ENCODE measurements at regions not wholly inside any gene's neighbourhood (a gene's known extent, or its start where the extent isn't known, plus 50 kb on each side); places are given as distances from the start of the nearest gene placed in this dataset.
A peak's percentile ranks its signal among the peaks of the same experiment; 100 is the strongest.

DNA sequence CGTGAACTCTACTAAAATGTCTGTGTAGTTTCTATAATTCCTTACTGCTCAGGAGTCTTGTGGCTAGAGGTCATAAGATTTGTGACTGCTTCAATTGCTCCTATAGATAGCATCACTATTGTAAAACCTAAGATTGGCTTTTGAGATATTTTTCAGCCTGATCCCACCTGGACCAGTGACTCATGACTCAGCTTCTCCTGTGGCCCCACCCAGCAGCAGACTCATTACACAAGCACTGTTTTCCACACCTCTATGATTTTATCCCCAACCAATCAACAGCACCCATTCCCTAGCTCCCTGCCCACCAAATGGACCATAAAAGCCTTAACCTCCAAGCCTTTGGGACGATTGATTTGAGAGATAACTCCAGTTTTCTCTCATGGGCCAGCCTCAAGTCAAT, 1157.0 kb upstream of the INTU start:
- no peak overlapping the region for H3K4me3 ChIP-seq (ENCODE audit: low read depth, low read length)
- H3K4me1 ChIP-seq = no peaks in the 10 kb centered on the region; the same call in 1 of the 2 replicates
- DNase-seq = no peak
- H3K36me3 ChIP-seq = no peaks in the 10 kb centered on the region
- H3K27me3 ChIP-seq = no peaks in the 10 kb centered on the region
- H3K9me3 ChIP-seq = no peaks in the 10 kb centered on the region
- TF ChIP-seq, protein P1, sequence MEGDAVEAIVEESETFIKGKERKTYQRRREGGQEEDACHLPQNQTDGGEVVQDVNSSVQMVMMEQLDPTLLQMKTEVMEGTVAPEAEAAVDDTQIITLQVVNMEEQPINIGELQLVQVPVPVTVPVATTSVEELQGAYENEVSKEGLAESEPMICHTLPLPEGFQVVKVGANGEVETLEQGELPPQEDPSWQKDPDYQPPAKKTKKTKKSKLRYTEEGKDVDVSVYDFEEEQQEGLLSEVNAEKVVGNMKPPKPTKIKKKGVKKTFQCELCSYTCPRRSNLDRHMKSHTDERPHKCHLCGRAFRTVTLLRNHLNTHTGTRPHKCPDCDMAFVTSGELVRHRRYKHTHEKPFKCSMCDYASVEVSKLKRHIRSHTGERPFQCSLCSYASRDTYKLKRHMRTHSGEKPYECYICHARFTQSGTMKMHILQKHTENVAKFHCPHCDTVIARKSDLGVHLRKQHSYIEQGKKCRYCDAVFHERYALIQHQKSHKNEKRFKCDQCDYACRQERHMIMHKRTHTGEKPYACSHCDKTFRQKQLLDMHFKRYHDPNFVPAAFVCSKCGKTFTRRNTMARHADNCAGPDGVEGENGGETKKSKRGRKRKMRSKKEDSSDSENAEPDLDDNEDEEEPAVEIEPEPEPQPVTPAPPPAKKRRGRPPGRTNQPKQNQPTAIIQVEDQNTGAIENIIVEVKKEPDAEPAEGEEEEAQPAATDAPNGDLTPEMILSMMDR (IDR thresholded peaks at IDR 0.05; ENCODE audit: low read depth, low read length) = no peak

- H3K36me3 ChIP-seq = no peaks in the 10 kb centered on the region
- H3K9me3 ChIP-seq = no peaks in the 10 kb centered on the region
- no peaks in the 10 kb centered on the region for H3K27me3 ChIP-seq
- H3K4me1 ChIP-seq = no peaks in the 10 kb centered on the region
- H3K4me3 ChIP-seq (ENCODE audit: low read depth, low read length) = no peak overlapping the region
- TF ChIP-seq, protein P1 (IDR thresholded peaks at IDR 0.05; ENCODE audit: low read depth, low read length) = peak; percentile 39; the same call in 1 of the 2 replicates
- DNase-seq = no peak
Measured at GRCh38 chr4:126479709-126480108, 1153.0 kb upstream of the INTU start.

- Histone ChIP-seq H3K9me3 (no peaks in the 10 kb centered on the region), H3K27me3 (no peaks in the 10 kb centered on the region), H3K4me3 (ENCODE audit: low read depth, low read length) (no peak overlapping the region), H3K36me3 (no peaks in the 10 kb centered on the region), H3K4me1 (no peaks in the 10 kb centered on the region)
- TF ChIP-seq, protein P1 (IDR thresholded peaks at IDR 0.05; ENCODE audit: low read depth, low read length) = no peak
- DNase-seq = no peak
Measured at GRCh38 chr4:126482311-126482710, 1150.4 kb upstream of the INTU start.

GRCh38 chr4:126486377-126486776, 1146.4 kb upstream of the INTU start:
- DNase-seq = no peak
- H3K27me3 ChIP-seq = no peaks in the 10 kb centered on the region
- no peaks in the 10 kb centered on the region for H3K36me3 ChIP-seq
- H3K4me1 ChIP-seq = peaks cover 24% of the 10 kb centered on the region
- TF ChIP-seq, protein P1 (IDR thresholded peaks at IDR 0.05; ENCODE audit: low read depth, low read length) = no peak
- H3K9me3 ChIP-seq = no peaks in the 10 kb centered on the region
- no peak overlapping the region for H3K4me3 ChIP-seq (ENCODE audit: low read depth, low read length)

GRCh38 chr4:126489826-126490463, 1142.8 kb upstream of the INTU start:
- no peak for DNase-seq
- H3K4me3 ChIP-seq (ENCODE audit: low read depth, low read length) = no peak overlapping the region
- H3K36me3 ChIP-seq = no peaks in the 10 kb centered on the region
- TF ChIP-seq, protein P1 (IDR thresholded peaks at IDR 0.05; ENCODE audit: low read depth, low read length) = no peak
- H3K4me1 ChIP-seq = peaks cover 24% of the 10 kb centered on the region
- H3K27me3 ChIP-seq = no peaks in the 10 kb centered on the region
- H3K9me3 ChIP-seq = no peaks in the 10 kb centered on the region

- TF ChIP-seq, protein P1 (IDR thresholded peaks at IDR 0.05; ENCODE audit: low read depth, low read length) = no peak
- no peak overlapping the region for H3K4me3 ChIP-seq (ENCODE audit: low read depth, low read length)
- no peaks in the 10 kb centered on the region for H3K9me3 ChIP-seq
- H3K4me1 ChIP-seq = no peaks in the 10 kb centered on the region
- DNase-seq = no peak
- no peaks in the 10 kb centered on the region for H3K36me3 ChIP-seq
- no peaks in the 10 kb centered on the region for H3K27me3 ChIP-seq
Measured at GRCh38 chr4:126495163-126495752, 1137.5 kb upstream of the INTU start.

All from BE2C (cell line).